WTC11 (cell line): ENCODE measurements at regions not wholly inside any gene's neighbourhood (a gene's known extent, or its start where the extent isn't known, plus 50 kb on each side); places are given as distances from the start of the nearest gene placed in this dataset.

ENCODE experiments used
- ATF1 ChIP-seq: sonication (generic); formaldehyde crosslinking; IDR thresholded peaks from 2 replicates; pipeline ENCODE4 v1.8.1; 2023; ENCODE audit warnings: mild to moderate bottlenecking, moderate library complexity, missing genetic modification reagents
- ATF6 ChIP-seq: sonication (generic); formaldehyde crosslinking; IDR thresholded peaks from 2 replicates; pipeline ENCODE4 v1.8.1; 2023; ENCODE audit warnings: mild to moderate bottlenecking, missing genetic modification reagents
- CREB1 ChIP-seq: sonication (generic); formaldehyde crosslinking; IDR thresholded peaks from 2 replicates; pipeline ENCODE4 v1.8.0; 2023; ENCODE audit warnings: mild to moderate bottlenecking, missing genetic modification reagents
- CTCF ChIP-seq: fragments of 200-600 bp; IDR thresholded peaks from 2 replicates; pipeline ENCODE4 v1.8.0; 2022; ENCODE audit warnings: antibody characterized with exemption
- ETV6 ChIP-seq: sonication (generic); formaldehyde crosslinking; IDR thresholded peaks from 2 replicates; pipeline ENCODE4 v1.8.1; 2022; ENCODE audit warnings: mild to moderate bottlenecking, missing genetic modification reagents
- NFE2L1 ChIP-seq: sonication (generic); formaldehyde crosslinking; IDR thresholded peaks from 2 replicates; pipeline ENCODE4 v1.8.1; 2023; ENCODE audit warnings: missing genetic modification reagents
- PREB ChIP-seq: sonication (generic); formaldehyde crosslinking; IDR thresholded peaks from 2 replicates; pipeline ENCODE4 v1.8.1; 2022; ENCODE audit warnings: mild to moderate bottlenecking, missing genetic modification reagents, moderate library complexity, borderline replicate concordance
- TF ChIP-seq, protein P1 (sequence below): sonication (generic); formaldehyde crosslinking; IDR thresholded peaks from 2 replicates; pipeline ENCODE4 v1.8.0; 2023; ENCODE audit warnings: missing genetic modification reagents, mild to moderate bottlenecking, borderline replicate concordance
- TF ChIP-seq, protein P2 (sequence below): sonication (generic); formaldehyde crosslinking; IDR thresholded peaks from 2 replicates; pipeline ENCODE4 v1.8.1; 2023; ENCODE audit warnings: mild to moderate bottlenecking, missing genetic modification reagents, moderate library complexity

DNA sequence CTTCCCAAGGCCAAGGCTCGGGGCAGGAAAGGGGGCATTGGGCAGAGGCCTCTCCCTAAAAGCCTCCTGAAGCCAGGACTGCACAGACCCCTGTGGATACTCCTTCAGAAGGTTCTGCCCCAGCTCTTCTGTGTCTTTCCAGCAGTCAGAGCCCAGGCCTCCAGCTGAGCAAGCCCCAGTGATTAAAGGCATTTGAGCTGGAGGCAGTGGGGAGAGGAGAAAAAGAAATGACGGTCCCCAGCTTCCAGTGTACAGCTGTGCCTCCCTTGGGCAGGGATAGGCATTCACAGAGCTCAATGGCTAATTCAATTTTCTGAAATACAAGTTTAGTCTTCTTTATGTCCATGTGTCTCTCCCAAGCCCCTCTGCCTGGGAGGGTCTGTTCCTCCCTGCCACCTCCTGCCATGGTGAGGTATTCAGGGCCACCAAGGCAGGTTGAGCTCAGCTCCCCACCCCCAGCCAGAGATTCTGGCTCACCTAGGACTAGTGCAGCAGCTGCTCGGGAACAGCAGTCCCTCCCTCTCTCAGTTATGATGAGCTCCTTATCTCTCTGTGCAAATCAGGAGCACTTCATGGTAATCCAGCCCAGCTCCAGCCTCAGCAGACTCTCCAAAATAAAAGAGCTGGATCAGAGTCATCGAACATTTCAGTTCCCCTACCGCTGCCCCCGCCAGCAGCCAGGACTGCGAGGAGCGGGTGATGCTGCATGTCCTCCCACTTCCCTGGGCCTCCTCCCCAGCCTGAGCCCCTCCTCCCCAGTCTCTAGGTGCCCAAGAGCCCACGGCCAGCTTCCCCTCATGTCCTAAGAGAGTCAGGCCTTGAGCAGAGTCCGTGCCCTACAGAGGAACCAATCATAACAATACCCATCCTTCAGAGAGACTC is 208.4 kb upstream of the ZC3H12A start:
- no peak for TF ChIP-seq CTCF
- no peak for TF ChIP-seq NFE2L1 (CRISPR knock-in tag)
- TF ChIP-seq ATF1, result no peak
- TF ChIP-seq ETV6 (CRISPR knock-in tag), result no peak
- TF ChIP-seq, protein P1, sequence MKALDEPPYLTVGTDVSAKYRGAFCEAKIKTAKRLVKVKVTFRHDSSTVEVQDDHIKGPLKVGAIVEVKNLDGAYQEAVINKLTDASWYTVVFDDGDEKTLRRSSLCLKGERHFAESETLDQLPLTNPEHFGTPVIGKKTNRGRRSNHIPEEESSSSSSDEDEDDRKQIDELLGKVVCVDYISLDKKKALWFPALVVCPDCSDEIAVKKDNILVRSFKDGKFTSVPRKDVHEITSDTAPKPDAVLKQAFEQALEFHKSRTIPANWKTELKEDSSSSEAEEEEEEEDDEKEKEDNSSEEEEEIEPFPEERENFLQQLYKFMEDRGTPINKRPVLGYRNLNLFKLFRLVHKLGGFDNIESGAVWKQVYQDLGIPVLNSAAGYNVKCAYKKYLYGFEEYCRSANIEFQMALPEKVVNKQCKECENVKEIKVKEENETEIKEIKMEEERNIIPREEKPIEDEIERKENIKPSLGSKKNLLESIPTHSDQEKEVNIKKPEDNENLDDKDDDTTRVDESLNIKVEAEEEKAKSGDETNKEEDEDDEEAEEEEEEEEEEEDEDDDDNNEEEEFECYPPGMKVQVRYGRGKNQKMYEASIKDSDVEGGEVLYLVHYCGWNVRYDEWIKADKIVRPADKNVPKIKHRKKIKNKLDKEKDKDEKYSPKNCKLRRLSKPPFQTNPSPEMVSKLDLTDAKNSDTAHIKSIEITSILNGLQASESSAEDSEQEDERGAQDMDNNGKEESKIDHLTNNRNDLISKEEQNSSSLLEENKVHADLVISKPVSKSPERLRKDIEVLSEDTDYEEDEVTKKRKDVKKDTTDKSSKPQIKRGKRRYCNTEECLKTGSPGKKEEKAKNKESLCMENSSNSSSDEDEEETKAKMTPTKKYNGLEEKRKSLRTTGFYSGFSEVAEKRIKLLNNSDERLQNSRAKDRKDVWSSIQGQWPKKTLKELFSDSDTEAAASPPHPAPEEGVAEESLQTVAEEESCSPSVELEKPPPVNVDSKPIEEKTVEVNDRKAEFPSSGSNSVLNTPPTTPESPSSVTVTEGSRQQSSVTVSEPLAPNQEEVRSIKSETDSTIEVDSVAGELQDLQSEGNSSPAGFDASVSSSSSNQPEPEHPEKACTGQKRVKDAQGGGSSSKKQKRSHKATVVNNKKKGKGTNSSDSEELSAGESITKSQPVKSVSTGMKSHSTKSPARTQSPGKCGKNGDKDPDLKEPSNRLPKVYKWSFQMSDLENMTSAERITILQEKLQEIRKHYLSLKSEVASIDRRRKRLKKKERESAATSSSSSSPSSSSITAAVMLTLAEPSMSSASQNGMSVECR (CRISPR knock-in tag), result no peak
- no peak for TF ChIP-seq ATF6 (CRISPR knock-in tag)
- no peak for TF ChIP-seq PREB (CRISPR knock-in tag)
- no peak for TF ChIP-seq CREB1 (CRISPR knock-in tag)
- TF ChIP-seq, protein P2, sequence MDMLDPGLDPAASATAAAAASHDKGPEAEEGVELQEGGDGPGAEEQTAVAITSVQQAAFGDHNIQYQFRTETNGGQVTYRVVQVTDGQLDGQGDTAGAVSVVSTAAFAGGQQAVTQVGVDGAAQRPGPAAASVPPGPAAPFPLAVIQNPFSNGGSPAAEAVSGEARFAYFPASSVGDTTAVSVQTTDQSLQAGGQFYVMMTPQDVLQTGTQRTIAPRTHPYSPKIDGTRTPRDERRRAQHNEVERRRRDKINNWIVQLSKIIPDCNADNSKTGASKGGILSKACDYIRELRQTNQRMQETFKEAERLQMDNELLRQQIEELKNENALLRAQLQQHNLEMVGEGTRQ (CRISPR knock-in tag), result no peak
